OCI-LY3 (cell line): ENCODE measurements at regions not wholly inside any gene's neighbourhood (a gene's known extent, or its start where the extent isn't known, plus 50 kb on each side); places are given as distances from the start of the nearest gene placed in this dataset.

Experiments
- EZH2phosphoT487 ChIP-seq: fragments of 200-600 bp; shearing (Covaris generic); IDR thresholded peaks from 2 replicates; pipeline ENCODE4 v1.6.1; 2018; ENCODE audit warnings: antibody characterized with exemption, mixed run types, low read depth
- TF ChIP-seq, protein P1 (sequence below): fragments of 200-600, 300-600 bp; sonication (generic); IDR thresholded peaks from 2 replicates; pipeline ENCODE4 v1.5.1; 2014; ENCODE audit warnings: antibody characterized with exemption, low read length, low read depth

DNA sequence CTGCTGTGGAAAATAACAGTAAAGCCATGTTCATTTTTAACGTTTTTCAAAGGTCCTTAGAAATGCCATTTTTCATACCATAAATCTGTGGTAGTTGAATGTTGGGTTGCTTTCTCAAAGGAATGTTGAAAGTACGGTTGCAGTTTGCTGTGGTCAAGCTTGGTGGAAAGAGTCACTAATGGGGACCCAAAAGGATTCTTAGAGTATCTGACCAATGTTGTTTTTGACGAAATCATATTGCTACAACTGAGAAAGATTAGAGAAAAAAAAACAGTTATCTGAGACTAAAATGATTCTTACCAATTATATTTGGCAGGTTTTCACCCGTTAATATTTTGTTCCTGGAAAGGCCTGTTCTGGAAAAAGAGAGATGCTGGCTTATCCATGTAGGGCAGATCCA lies 439.5 kb upstream of the ETAA1 start:
- TF ChIP-seq, protein P1, sequence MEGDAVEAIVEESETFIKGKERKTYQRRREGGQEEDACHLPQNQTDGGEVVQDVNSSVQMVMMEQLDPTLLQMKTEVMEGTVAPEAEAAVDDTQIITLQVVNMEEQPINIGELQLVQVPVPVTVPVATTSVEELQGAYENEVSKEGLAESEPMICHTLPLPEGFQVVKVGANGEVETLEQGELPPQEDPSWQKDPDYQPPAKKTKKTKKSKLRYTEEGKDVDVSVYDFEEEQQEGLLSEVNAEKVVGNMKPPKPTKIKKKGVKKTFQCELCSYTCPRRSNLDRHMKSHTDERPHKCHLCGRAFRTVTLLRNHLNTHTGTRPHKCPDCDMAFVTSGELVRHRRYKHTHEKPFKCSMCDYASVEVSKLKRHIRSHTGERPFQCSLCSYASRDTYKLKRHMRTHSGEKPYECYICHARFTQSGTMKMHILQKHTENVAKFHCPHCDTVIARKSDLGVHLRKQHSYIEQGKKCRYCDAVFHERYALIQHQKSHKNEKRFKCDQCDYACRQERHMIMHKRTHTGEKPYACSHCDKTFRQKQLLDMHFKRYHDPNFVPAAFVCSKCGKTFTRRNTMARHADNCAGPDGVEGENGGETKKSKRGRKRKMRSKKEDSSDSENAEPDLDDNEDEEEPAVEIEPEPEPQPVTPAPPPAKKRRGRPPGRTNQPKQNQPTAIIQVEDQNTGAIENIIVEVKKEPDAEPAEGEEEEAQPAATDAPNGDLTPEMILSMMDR: no peak
- TF ChIP-seq EZH2phosphoT487: no peak
